ENCODE measurements at regions not wholly inside any gene's neighbourhood (a gene's known extent, or its start where the extent isn't known, plus 50 kb on each side); places are given as distances from the start of the nearest gene placed in this dataset.
"Not testable (repeated sequence)": the region's sequence is repeated elsewhere in the genome, so short reads cannot be mapped to it uniquely, and the experiment has no call there.

DNA sequence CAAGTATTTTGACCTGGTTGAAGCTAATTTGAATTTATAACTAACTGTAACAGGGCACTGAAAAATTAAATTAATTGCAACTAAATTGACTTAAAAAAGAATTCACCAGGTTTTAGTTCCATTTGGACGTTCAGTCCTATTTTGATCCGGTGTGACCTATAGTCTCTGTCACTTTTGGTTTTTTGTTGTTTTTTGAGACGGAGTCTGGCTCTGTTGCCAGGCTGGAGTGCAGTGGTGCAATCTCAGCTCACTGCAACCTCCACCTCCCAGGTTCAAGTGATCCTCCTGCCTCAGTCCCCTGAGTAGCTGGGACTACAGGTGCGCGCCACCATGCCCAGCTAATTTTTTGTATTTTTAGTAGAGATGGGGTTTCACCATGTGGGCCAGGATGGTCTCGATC is 91.2 kb downstream of the GADD45G start:
- not testable (repeated sequence) for DNase-seq (ENCODE audit: low spot score)

DNA sequence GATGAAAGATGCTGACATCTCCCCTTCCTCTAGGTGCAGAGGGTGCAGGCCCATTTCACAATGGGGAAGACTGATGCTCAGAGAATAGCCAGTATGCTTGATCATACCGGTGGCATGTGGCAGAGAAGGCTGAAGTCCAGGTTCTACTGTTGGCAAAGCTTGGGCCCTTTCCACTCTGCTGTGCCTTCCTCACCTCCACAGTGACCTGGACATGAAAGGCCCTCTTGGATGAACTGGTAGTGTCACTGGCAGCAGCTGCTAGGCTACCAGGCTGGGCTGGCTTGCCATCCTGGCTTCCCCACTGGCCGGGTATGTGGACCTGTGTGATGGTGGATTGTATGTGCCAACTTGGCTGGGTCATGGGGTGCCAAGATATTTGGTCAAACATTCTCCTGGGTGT is 92.0 kb downstream of the GADD45G start:
- no peak for DNase-seq (ENCODE audit: low spot score)

DNA sequence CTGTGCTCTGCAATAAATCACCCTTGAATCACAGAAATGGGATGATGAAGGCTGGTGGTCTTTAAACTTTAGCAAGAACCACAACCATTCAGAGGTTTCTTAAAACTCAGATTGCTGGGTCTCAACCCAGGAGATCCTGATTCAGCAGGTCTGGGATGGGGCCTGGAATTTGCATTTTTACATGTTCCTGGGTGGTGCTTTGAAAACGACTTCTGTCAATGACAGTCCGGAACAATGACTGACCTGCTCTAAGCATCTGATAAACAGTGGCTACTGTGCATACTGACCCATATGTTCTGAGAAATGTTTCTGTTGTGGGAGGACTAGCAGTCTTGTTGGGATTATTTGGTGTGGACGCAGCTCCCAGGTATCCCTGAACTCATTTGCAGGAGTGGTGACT is 92.7 kb downstream of the GADD45G start:
- no peak for DNase-seq (ENCODE audit: low spot score)

GRCh38 chr9:89698411-89699005 is 93.7 kb downstream of the GADD45G start:
- no peak for DNase-seq (ENCODE audit: low spot score)

- DNase-seq (ENCODE audit: low spot score), result no peak
These were observed 94.8 kb downstream of the GADD45G start for GRCh38 chr9:89699646-89700045.

- DNase-seq (ENCODE audit: low spot score), result no peak
These were observed 96.5 kb downstream of the GADD45G start for GRCh38 chr9:89701221-89701798.

DNA sequence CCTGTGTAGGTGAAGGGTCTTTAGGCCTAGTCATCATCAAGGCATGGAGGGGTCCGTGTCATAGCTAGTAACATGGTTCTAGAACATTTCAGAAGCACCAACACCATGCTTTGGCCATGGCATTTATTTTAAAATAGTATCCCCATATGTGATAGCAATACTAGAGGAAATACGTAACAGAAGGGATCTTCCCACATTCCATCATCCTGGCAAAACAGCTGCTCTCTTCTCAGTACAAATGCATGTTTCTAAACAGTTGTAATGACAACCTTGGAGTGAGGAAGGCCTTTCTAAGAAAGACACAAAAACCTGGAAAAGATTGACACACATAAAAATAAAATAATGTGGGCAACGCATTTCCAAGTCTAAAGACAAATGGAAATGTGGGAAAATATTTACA is 97.6 kb downstream of the GADD45G start:
- DNase-seq (ENCODE audit: low spot score), result no peak

DNA sequence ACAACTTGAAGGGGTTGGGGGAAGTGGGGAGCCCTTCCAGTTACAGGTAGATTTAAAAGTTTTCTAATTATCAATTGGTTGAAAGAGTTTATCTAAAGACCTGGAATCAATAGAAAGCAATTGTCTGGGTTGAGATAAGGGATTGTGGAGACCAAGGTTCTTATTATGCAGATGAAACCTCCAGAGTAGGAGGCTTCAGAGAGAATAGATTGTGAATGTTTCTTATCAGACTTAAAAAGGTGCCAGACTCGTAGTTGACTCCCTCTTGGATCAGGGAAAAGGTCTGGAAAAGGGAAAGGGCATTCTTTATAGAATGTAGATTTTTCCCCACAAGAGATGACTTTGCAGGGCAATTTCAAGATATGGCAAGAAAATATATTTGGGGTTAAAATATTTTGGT is 100.8 kb downstream of the GADD45G start:
- DNase-seq (ENCODE audit: low spot score), result no peak

DNA sequence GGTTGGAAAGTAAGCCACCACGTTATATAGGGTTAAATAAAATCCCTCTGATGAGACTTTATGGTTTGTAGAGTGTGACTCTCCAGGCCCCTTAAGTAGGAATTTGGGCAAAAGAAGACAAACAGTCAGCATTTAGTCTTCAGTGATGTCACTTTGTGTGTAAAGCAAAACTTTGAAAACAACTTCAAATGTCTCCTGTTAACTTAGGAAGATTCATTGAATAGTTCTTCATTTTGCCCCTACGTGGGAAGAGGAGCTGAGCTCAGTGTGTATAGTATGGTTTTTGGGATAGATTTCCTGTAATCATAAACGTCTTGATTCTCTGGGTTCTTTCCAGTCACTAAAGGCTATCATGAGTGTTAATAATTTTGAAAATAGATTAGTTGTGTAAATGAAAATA is 101.3 kb downstream of the GADD45G start:
- DNase-seq (ENCODE audit: low spot score), result no peak

- no peak for DNase-seq (ENCODE audit: low spot score)
These were observed 101.9 kb downstream of the GADD45G start for GRCh38 chr9:89706731-89707191.

GRCh38 chr9:89710697-89711096 is 105.9 kb downstream of the GADD45G start:
- DNase-seq (ENCODE audit: low spot score), result no peak

DNA sequence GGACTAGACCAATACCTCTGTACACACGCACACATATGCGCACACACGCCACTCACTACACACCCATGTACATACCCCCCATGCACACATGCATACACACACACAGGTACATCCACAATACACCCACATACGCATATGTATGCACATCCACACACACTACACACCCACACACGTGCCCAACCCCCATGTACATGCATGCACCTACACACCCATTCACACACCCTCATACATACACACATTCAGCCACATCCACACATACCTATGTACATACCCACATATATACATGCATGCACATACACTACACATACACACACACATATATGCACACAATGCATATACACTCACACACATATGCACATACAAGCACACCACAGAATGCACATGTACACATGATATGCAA is 107.1 kb downstream of the GADD45G start:
- no peak for DNase-seq (ENCODE audit: low spot score)

DNA sequence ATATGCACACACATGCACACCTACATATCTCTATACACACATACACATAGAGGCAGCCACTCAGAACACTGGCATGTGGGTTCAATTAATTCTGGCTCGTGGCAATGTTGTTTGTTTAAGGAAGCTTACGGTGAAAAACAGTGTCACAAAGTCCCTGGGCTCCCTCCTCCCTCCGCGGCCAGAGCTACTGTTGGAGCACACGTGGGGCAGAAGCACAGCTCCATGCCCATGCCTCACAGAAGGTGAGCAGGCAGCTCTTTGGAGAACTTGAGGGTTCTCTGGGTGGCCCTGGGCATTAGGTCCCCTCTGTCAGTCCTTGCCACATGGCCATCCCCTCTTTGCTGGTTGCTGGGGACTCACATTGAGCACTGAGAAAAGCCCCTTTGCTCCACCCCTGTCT is 107.5 kb downstream of the GADD45G start:
- DNase-seq (ENCODE audit: low spot score), result no peak

- no peak for DNase-seq (ENCODE audit: low spot score)
These were observed 109.5 kb downstream of the GADD45G start for GRCh38 chr9:89714321-89714720.

DNA sequence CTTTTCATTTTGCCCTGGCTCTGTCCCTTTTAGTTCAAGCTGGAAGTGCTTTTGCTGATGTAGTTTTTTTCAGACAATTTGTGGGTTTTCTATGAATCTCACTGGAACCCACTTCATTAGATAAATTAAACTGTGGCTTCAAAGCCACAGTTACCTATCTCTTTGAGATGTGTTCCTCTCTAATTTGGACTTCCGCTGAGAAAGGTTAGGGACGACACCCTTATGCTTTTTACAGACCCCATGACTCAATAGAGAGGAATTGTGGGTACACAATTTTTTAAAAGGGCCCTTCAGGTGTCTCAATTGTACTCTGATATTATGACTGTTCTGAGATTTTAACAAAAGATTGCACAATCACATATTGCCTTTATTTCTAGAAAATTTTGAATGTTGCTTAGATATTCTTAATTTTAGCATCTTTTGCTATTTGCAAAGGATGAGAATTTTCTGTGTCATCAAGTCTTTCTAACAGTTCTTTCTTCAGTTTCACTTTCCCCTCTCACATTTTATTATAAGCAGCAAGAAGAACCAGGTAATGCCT is 110.6 kb downstream of the GADD45G start:
- DNase-seq (ENCODE audit: low spot score), result no peak

- no peak for DNase-seq (ENCODE audit: low spot score)
These were observed 111.1 kb downstream of the GADD45G start for GRCh38 chr9:89715881-89716280.

DNA sequence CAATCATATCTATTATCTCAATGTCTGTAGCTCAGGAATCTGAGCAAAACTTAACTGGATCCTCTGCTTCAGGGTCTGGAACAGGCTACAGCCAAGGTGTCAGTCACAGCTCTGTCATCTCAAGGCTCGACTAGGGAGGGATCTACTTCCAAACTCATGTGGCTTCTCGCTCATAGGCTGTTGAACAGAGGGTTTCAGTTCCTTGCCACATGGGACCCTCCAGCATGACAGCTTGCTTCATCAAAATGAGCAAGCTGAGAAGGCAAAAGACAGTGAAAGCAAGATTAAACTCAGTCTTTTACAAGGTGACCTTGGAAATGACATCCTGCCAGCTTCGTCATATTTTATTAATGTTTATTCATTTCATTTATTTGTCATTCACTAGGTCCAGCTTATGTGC is 111.7 kb downstream of the GADD45G start:
- DNase-seq (ENCODE audit: low spot score), result no peak

- no peak for DNase-seq (ENCODE audit: low spot score)
These were observed 113.4 kb downstream of the GADD45G start for GRCh38 chr9:89718176-89718575.

DNA sequence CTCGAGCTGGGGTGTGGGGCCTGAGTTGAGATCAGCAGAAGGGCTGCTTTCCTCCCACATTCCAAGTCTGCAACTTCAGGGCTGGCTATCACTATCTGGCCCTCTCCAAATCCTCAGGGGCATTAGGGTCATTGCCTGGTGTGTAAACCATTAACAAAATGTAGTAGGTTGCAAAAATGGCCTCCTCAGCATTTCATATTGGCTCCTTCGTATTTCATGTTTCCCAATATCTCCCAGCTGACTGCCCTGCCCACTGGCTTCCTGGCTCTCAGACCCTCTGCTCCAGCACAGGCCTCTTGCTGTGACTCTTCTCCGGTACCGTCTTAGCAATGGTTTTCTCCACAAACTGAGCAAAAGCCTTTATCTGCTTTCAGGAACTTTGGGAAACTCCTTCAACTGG is 113.8 kb downstream of the GADD45G start:
- DNase-seq (ENCODE audit: low spot score), result no peak

DNA sequence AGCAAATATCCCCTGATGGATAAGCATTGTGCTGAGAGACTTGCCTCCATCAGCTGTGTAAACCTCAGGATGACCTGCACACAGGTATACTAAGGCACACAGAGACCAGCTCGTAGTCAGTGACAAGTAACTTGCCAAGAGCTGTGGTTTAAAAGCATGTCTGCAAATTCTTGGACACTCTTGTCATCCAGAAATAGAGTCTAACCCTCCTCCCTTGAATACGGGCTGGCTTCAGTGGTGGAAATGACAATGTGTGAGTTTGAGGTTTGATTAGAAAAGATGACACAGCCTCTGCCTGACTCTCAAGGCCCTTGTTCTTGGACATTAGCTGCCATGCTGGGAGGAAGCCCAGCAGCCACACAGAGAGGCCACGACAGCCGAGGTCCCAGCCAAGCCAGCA is 114.4 kb downstream of the GADD45G start:
- DNase-seq (ENCODE audit: low spot score), result no peak

- DNase-seq (ENCODE audit: low spot score), result no peak
These were observed 115.9 kb downstream of the GADD45G start for GRCh38 chr9:89720696-89721175.

GRCh38 chr9:89721176-89721700 is 116.4 kb downstream of the GADD45G start:
- DNase-seq (ENCODE audit: low spot score), result no peak

- no peak for DNase-seq (ENCODE audit: low spot score)
These were observed 117.2 kb downstream of the GADD45G start for GRCh38 chr9:89721971-89722530.

Measured in left forelimb (tissue), 1 donor.